ENCODE measurements at regions not wholly inside any gene's neighbourhood (a gene's known extent, or its start where the extent isn't known, plus 50 kb on each side); places are given as distances from the start of the nearest gene placed in this dataset.

DNA sequence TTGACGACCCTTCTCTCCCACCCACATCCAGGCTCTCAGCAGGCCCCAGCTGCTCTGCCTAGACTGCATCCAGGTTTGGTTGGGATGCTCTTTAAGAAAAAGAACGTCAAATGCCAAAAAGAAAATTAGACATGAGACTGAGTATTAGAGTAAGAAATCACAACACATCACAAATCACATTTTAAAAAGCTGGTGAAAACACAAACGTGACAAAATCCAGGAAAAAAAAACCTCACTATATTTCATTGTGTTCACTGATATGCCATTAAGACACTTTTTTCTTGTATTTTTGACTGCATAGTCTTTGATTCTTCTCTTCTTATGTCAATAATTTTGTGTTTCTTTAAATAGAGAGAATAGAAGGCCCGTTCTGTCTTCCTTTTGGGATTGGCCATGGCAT, 243.7 kb downstream of the TLE3 start:
- H2BK120ac ChIP-seq (ENCODE audit: low read depth, low read length) = peak overlapping the region; percentile 98
- peak overlapping the region; percentile 98 for H3K4ac ChIP-seq (ENCODE audit: low read depth, low read length)
- BruUV-seq (replicated peaks) = no TSS peak
- H3K27me3 ChIP-seq (ENCODE audit: control insufficient read depth, insufficient read depth, low read length) = no peaks in the 10 kb centered on the region
- no CpG with 5 or more reads among the region's 4 CpGs for WGBS, 2 experiments (ENCODE audit: extremely low coverage in 2 of 2, insufficient read length in 1 of 2)
- H2BK5ac ChIP-seq (ENCODE audit: low read depth, low read length, poor library complexity, severe bottlenecking) = peak overlapping the region; percentile 93
- H4K8ac ChIP-seq (ENCODE audit: low read depth in 2 of 2, low read length in 2 of 2) = peak overlapping the region; percentile 36 to 49; a peak in 3 of 4 replicates
- intact Hi-C loops (cut with micrococcal nuclease) (loop anchor here (2.0 to 10.0 kb wide), 3 partner anchors 93 to 611 kb away; partner anchors contain the start of gene TLE3), in situ Hi-C loops (cut with MboI; ENCODE audit: low sequenced_read_pairs) (no loop called here), dilution Hi-C loops (cut with HindIII; ENCODE audit: low sequenced_read_pairs, unreplicated experiment) (no loop called here)
- ChIA-PET CTCF (interaction anchor here (0.6 kb wide), 1 partner anchor 321 kb away, joined by 3 read pairs; no protein-coding TSS in a partner anchor), POLR2A (ENCODE audit: unreplicated experiment) (no interaction called here)
- peak overlapping the region; percentile 98 for H2BK15ac ChIP-seq (ENCODE audit: low read depth, low read length)
- no peaks in the 10 kb centered on the region for H3K9me3 ChIP-seq (ENCODE audit: control insufficient read depth, insufficient read depth, low read length)
- H3K18ac ChIP-seq (ENCODE audit: low read depth, low read length) = peak overlapping the region; percentile 54; the same call in 1 of the 2 replicates
- peak overlapping the region; percentile 19; the same call in 1 of the 2 replicates for H4K5ac ChIP-seq (ENCODE audit: low read depth, low read length)
- no peak overlapping the region for H2AFZ ChIP-seq (replicated peaks; ENCODE audit: low read length, poor library complexity)
- peak overlapping the region; percentile 21; the same call in 1 of the 2 replicates for H3K23ac ChIP-seq (ENCODE audit: low read depth, low read length)
- peaks cover 24% of the 10 kb centered on the region for H3K4me1 ChIP-seq (ENCODE audit: control insufficient read depth, insufficient read depth, low read length)
- H3K4me2 ChIP-seq (ENCODE audit: low read depth, low read length) = no peak overlapping the region
- DNase-seq = no peak
- H3K4me3 ChIP-seq (ENCODE audit: insufficient read depth, low read depth, low read length) = no peak overlapping the region
- no peaks in the 10 kb centered on the region for H4K20me1 ChIP-seq (ENCODE audit: insufficient read depth, low read length)
- peak overlapping the region; percentile 91 for H2BK20ac ChIP-seq (ENCODE audit: low read depth, low read length)
- H3K27ac ChIP-seq (ENCODE audit: insufficient read depth, low read length) = peak overlapping the region; percentile 73
- H3K56ac ChIP-seq (ENCODE audit: extremely low read depth, insufficient read depth, low read length) = peak overlapping the region; percentile 82
- TF ChIP-seq MAZ (IDR thresholded peaks at IDR 0.05; ENCODE audit: borderline replicate concordance, low read depth, low read length) (no peak), USF2 (IDR thresholded peaks at IDR 0.05; ENCODE audit: low read depth, low read length) (no peak), RFX5 (IDR thresholded peaks at IDR 0.05; ENCODE audit: low read depth, low read length) (no peak), BHLHE40 (IDR thresholded peaks at IDR 0.05; ENCODE audit: low read depth, low read length) (no peak)
- no peaks in the 10 kb centered on the region for H3K36me3 ChIP-seq (ENCODE audit: control insufficient read depth, insufficient read depth, low read length)
- 0 out of 2 replicates have a peak overlapping the region, but pooled peaks have one; percentile 8 for H3K14ac ChIP-seq (replicated peaks; ENCODE audit: low read depth, low read length)
- peaks cover 4 to 13% of the 10 kb centered on the region in 2 experiments; a peak in 3 of 4 replicates for H3K79me1 ChIP-seq (ENCODE audit: low read depth in 1 of 2, low read length in 2 of 2)
- H4K91ac ChIP-seq (ENCODE audit: insufficient read depth, low read depth, low read length) = peak overlapping the region; percentile 99
- H3K9me1 ChIP-seq (ENCODE audit: insufficient read depth, low read length) = peaks cover 21% of the 10 kb centered on the region
- H2AK9ac ChIP-seq (replicated peaks; ENCODE audit: low read depth, low read length, poor library complexity) = no peak overlapping the region
- peak overlapping the region; percentile 65 for H2AK5ac ChIP-seq (ENCODE audit: low read depth, low read length)
- no peak overlapping the region for H3K9ac ChIP-seq (ENCODE audit: low read depth, low read length)
- ATAC-seq (ENCODE audit: low read depth) = no peak
